ENCODE measurements at regions not wholly inside any gene's neighbourhood (a gene's known extent, or its start where the extent isn't known, plus 50 kb on each side); places are given as distances from the start of the nearest gene placed in this dataset.

GRCh38 chr6:144856622-144857021, 571.5 kb downstream of the UTRN start:
- TF ChIP-seq CTCF (conservative IDR thresholded peaks at IDR 0.05; ENCODE audit: low read depth): no peak
- CTCF ChIA-PET: interaction anchor here (0.5 to 0.6 kb wide), 2 partner anchors 127 to 272 kb away, joined by 6 to 7 read pairs; no protein-coding TSS in a partner anchor
- DNase-seq (ENCODE audit: low spot score): no peak
- POLR2A ChIA-PET (ENCODE audit: low non-redundant PET): no interaction called here
- H3K27ac ChIP-seq: no peak overlapping the region

- DNase-seq (ENCODE audit: low spot score): no peak
- H3K27ac ChIP-seq: no peak overlapping the region
- TF ChIP-seq CTCF (conservative IDR thresholded peaks at IDR 0.05; ENCODE audit: low read depth): no peak
- ChIA-PET CTCF (interaction anchor here (0.5 to 0.6 kb wide), 2 partner anchors 126 to 273 kb away, joined by 6 to 7 read pairs; no protein-coding TSS in a partner anchor), POLR2A (ENCODE audit: low non-redundant PET) (no interaction called here)
These were observed 572.0 kb downstream of the UTRN start for GRCh38 chr6:144857086-144857485.

GRCh38 chr6:144862769-144863168, 577.6 kb downstream of the UTRN start:
- no peak overlapping the region for H3K27ac ChIP-seq
- TF ChIP-seq CTCF (conservative IDR thresholded peaks at IDR 0.05; ENCODE audit: low read depth): no peak
- ChIA-PET POLR2A (ENCODE audit: low non-redundant PET) (no interaction called here), CTCF (no interaction called here)
- DNase-seq (ENCODE audit: low spot score): no peak

GRCh38 chr6:144867761-144868160, 582.6 kb downstream of the UTRN start:
- no peak for DNase-seq (ENCODE audit: low spot score)
- POLR2A ChIA-PET (ENCODE audit: low non-redundant PET): no interaction called here
- H3K27ac ChIP-seq: no peak overlapping the region
- no peak for TF ChIP-seq CTCF (conservative IDR thresholded peaks at IDR 0.05; ENCODE audit: low read depth)
- CTCF ChIA-PET: interaction anchor here (0.6 kb wide), 1 partner anchor 283 kb away, joined by 4 read pairs; no protein-coding TSS in a partner anchor

- ChIA-PET POLR2A (ENCODE audit: low non-redundant PET) (no interaction called here), CTCF (no interaction called here)
- no peak for TF ChIP-seq CTCF (conservative IDR thresholded peaks at IDR 0.05; ENCODE audit: low read depth)
- no peak overlapping the region for H3K27ac ChIP-seq
- DNase-seq (ENCODE audit: low spot score): no peak
These were observed 585.6 kb downstream of the UTRN start for GRCh38 chr6:144870782-144871181.

- TF ChIP-seq CTCF (conservative IDR thresholded peaks at IDR 0.05; ENCODE audit: low read depth): no peak
- ChIA-PET POLR2A (ENCODE audit: low non-redundant PET) (no interaction called here), CTCF (no interaction called here)
These were observed 588.7 kb downstream of the UTRN start for GRCh38 chr6:144873623-144874378.

More at GRCh38 chr6:144873623-144874378, 588.7 kb downstream of the UTRN start:
- DNase-seq (ENCODE audit: low spot score): no peak
- no peak overlapping the region for H3K27ac ChIP-seq

Measured in RWPE1 (cell line).